ENCODE measurements at regions not wholly inside any gene's neighbourhood (a gene's known extent, or its start where the extent isn't known, plus 50 kb on each side); places are given as distances from the start of the nearest gene placed in this dataset.

GRCh38 chr4:62543002-62543401 is 1342.9 kb downstream of the ADGRL3 start:
- H2BK5ac ChIP-seq (ENCODE audit: low read depth, low read length, poor library complexity, severe bottlenecking) = no peak overlapping the region
- no peak overlapping the region for H2BK120ac ChIP-seq (ENCODE audit: low read depth, low read length)
- no CpG with 5 or more reads among the region's 2 CpGs for WGBS, 2 experiments (ENCODE audit: extremely low coverage in 2 of 2, insufficient read length in 1 of 2)
- no peak overlapping the region for H3K9ac ChIP-seq (ENCODE audit: low read depth, low read length)
- DNase-seq = no peak
- no peak overlapping the region for H2BK20ac ChIP-seq (ENCODE audit: low read depth, low read length)
- H3K9me3 ChIP-seq (ENCODE audit: control insufficient read depth, insufficient read depth, low read length) = no peaks in the 10 kb centered on the region; the same call in 1 of the 2 replicates
- H2AK9ac ChIP-seq (replicated peaks; ENCODE audit: low read depth, low read length, poor library complexity) = no peak overlapping the region
- in situ Hi-C loops (cut with MboI; ENCODE audit: low sequenced_read_pairs) = no loop called here
- POLR2A ChIA-PET (ENCODE audit: unreplicated experiment) = no interaction called here
- H4K5ac ChIP-seq (ENCODE audit: low read depth, low read length) = no peak overlapping the region
- no peaks in the 10 kb centered on the region for H3K9me1 ChIP-seq (ENCODE audit: insufficient read depth, low read length)
- intact Hi-C loops (cut with micrococcal nuclease) = no loop called here
- no peak overlapping the region for H3K56ac ChIP-seq (ENCODE audit: extremely low read depth, insufficient read depth, low read length)
- H2AK5ac ChIP-seq (ENCODE audit: low read depth, low read length) = no peak overlapping the region
- H3K18ac ChIP-seq (ENCODE audit: low read depth, low read length) = no peak overlapping the region
- no peak overlapping the region for H3K4me2 ChIP-seq (ENCODE audit: low read depth, low read length)
- H3K4me3 ChIP-seq (ENCODE audit: insufficient read depth, low read depth, low read length) = no peak overlapping the region
- H3K27me3 ChIP-seq (ENCODE audit: control insufficient read depth, insufficient read depth, low read length) = no peaks in the 10 kb centered on the region
- dilution Hi-C loops (cut with HindIII; ENCODE audit: low sequenced_read_pairs, unreplicated experiment) = no loop called here
- H3K27ac ChIP-seq (ENCODE audit: insufficient read depth, low read length) = no peak overlapping the region
- H2AFZ ChIP-seq (replicated peaks; ENCODE audit: low read length, poor library complexity) = no peak overlapping the region
- H4K20me1 ChIP-seq (ENCODE audit: insufficient read depth, low read length) = no peaks in the 10 kb centered on the region
- no peak overlapping the region for H3K23ac ChIP-seq (ENCODE audit: low read depth, low read length)
- no peak overlapping the region for H2BK15ac ChIP-seq (ENCODE audit: low read depth, low read length)
- H3K36me3 ChIP-seq (ENCODE audit: control insufficient read depth, insufficient read depth, low read length) = no peaks in the 10 kb centered on the region
- no peak overlapping the region for H4K8ac ChIP-seq (ENCODE audit: low read depth in 2 of 2, low read length in 2 of 2)
- H3K4ac ChIP-seq (ENCODE audit: low read depth, low read length) = no peak overlapping the region
- BruUV-seq (replicated peaks) = no TSS peak
- CTCF ChIA-PET = no interaction called here
- no peak overlapping the region for H3K14ac ChIP-seq (replicated peaks; ENCODE audit: low read depth, low read length)
- H3K79me1 ChIP-seq (ENCODE audit: low read depth in 1 of 2, low read length in 2 of 2) = no peaks in the 10 kb centered on the region
- TF ChIP-seq RFX5 (IDR thresholded peaks at IDR 0.05; ENCODE audit: low read depth, low read length) (no peak), FOS (IDR thresholded peaks at IDR 0.05; ENCODE audit: low read depth, low read length) (no peak), CTCF (conservative IDR thresholded peaks at IDR 0.05; ENCODE audit: low read depth, low read length) (no peak), MAFK (IDR thresholded peaks at IDR 0.05; ENCODE audit: low read depth, low read length) (no peak)
- H4K91ac ChIP-seq (ENCODE audit: insufficient read depth, low read depth, low read length) = no peak overlapping the region
- H3K4me1 ChIP-seq (ENCODE audit: control insufficient read depth, insufficient read depth, low read length) = no peaks in the 10 kb centered on the region
- ATAC-seq (ENCODE audit: low read depth) = no peak

All from IMR-90 (cell line).